KG1 (cell line): ENCODE measurements at regions not wholly inside any gene's neighbourhood (a gene's known extent, or its start where the extent isn't known, plus 50 kb on each side); places are given as distances from the start of the nearest gene placed in this dataset.
"Not testable (repeated sequence)": the region's sequence is repeated elsewhere in the genome, so short reads cannot be mapped to it uniquely, and the experiment has no call there.

ENCODE experiments used
- DNase-seq: peaks from one replicate; lab custom pipeline; 2025; lab: John Stamatoyannopoulos, UW

GRCh38 chr13:40340368-40341095, 325.9 kb downstream of the FOXO1 start:
- DNase-seq, result no peak

GRCh38 chr13:40341096-40341471, 325.4 kb downstream of the FOXO1 start:
- DNase-seq, result no peak

GRCh38 chr13:40341501-40341900, 324.9 kb downstream of the FOXO1 start:
- no peak for DNase-seq

GRCh38 chr13:40342461-40342860, 324.0 kb downstream of the FOXO1 start:
- DNase-seq, result no peak

- no peak for DNase-seq
These were observed 323.5 kb downstream of the FOXO1 start for GRCh38 chr13:40342901-40343300.

- no peak for DNase-seq
These were observed 322.7 kb downstream of the FOXO1 start for GRCh38 chr13:40343550-40344269.

GRCh38 chr13:40344270-40345148, 321.9 kb downstream of the FOXO1 start:
- no peak for DNase-seq

GRCh38 chr13:40345149-40345514, 321.3 kb downstream of the FOXO1 start:
- DNase-seq, result no peak

GRCh38 chr13:40345654-40346372, 320.6 kb downstream of the FOXO1 start:
- DNase-seq, result no peak

- no peak for DNase-seq
These were observed 319.8 kb downstream of the FOXO1 start for GRCh38 chr13:40346592-40346991.

- DNase-seq, result no peak
These were observed 318.3 kb downstream of the FOXO1 start for GRCh38 chr13:40348096-40348679.

- no peak for DNase-seq
These were observed 316.0 kb downstream of the FOXO1 start for GRCh38 chr13:40350283-40350992.

GRCh38 chr13:40351537-40352379, 314.7 kb downstream of the FOXO1 start:
- DNase-seq, result no peak

- no peak for DNase-seq
These were observed 314.1 kb downstream of the FOXO1 start for GRCh38 chr13:40352380-40352778.

GRCh38 chr13:40352802-40353562, 313.5 kb downstream of the FOXO1 start:
- no peak for DNase-seq

GRCh38 chr13:40355126-40355724, 311.2 kb downstream of the FOXO1 start:
- no peak for DNase-seq

GRCh38 chr13:40356011-40356410, 310.4 kb downstream of the FOXO1 start:
- DNase-seq, result no peak

GRCh38 chr13:40356458-40356857, 310.0 kb downstream of the FOXO1 start:
- not testable (repeated sequence) for DNase-seq

GRCh38 chr13:40362502-40362901, 303.9 kb downstream of the FOXO1 start:
- DNase-seq, result no peak
